Kidney epithelial cell (primary cell): ENCODE measurements at regions not wholly inside any gene's neighbourhood (a gene's known extent, or its start where the extent isn't known, plus 50 kb on each side); places are given as distances from the start of the nearest gene placed in this dataset.

Experiments
- DNase-seq: peaks from one replicate; pipeline ENCODE4 v3.0.0-alpha.2; 2010; ENCODE audit warnings: low read depth
- H3K27me3 ChIP-seq: 2 replicates; pipeline ENCODE4 v1.6.0; 2011; ENCODE audit warnings: low read length; ENCODE audit not compliant: control insufficient read depth, insufficient read depth
- H3K36me3 ChIP-seq: 2 replicates; pipeline ENCODE4 v1.5.1; 2011; ENCODE audit warnings: low read length; ENCODE audit not compliant: control insufficient read depth, insufficient read depth
- H3K4me3 ChIP-seq: 2 replicates; pipeline ENCODE4 v1.5.1; 2011; ENCODE audit warnings: low read depth, mild to moderate bottlenecking, control low read depth, low read length
- TF ChIP-seq, protein P1 (sequence below): IDR thresholded peaks from 2 replicates; pipeline ENCODE4 v1.5.1; 2011; ENCODE audit warnings: mild to moderate bottlenecking, moderate library complexity, low read length, control low read depth, inconsistent platforms; ENCODE audit not compliant: insufficient read depth, poor library complexity, severe bottlenecking

- TF ChIP-seq, protein P1, sequence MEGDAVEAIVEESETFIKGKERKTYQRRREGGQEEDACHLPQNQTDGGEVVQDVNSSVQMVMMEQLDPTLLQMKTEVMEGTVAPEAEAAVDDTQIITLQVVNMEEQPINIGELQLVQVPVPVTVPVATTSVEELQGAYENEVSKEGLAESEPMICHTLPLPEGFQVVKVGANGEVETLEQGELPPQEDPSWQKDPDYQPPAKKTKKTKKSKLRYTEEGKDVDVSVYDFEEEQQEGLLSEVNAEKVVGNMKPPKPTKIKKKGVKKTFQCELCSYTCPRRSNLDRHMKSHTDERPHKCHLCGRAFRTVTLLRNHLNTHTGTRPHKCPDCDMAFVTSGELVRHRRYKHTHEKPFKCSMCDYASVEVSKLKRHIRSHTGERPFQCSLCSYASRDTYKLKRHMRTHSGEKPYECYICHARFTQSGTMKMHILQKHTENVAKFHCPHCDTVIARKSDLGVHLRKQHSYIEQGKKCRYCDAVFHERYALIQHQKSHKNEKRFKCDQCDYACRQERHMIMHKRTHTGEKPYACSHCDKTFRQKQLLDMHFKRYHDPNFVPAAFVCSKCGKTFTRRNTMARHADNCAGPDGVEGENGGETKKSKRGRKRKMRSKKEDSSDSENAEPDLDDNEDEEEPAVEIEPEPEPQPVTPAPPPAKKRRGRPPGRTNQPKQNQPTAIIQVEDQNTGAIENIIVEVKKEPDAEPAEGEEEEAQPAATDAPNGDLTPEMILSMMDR, result no peak
- Histone ChIP-seq H3K4me3 (no peak overlapping the region), H3K27me3 (no peaks in the 10 kb centered on the region), H3K36me3 (no peaks in the 10 kb centered on the region)
- DNase-seq, result no peak
Observed at GRCh38 chr3:174598885-174599439, 260.2 kb upstream of the NAALADL2 start.

DNA sequence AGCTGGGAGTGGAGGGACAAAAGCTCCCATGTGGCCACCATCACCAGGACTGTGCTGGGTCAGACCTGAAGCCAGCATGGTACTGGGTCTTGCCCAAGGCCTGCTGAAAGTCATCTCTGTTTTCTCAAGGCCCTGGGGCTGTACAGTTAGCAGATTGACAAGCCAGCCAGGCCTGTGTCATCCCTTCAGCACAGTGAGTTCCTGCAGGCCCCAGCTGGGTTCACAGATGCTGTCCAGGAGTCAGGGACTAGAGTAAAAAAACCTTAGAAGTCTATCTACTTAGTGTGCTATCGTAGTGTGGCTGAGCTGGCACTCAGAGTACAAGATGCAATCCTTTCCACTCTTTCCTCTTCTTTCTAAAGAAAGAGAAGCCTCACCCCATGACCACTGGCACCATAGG lies 246.0 kb upstream of the NAALADL2 start:
- TF ChIP-seq, protein P1, result no peak
- Histone ChIP-seq H3K4me3 (no peak overlapping the region), H3K27me3 (no peaks in the 10 kb centered on the region), H3K36me3 (no peaks in the 10 kb centered on the region)
- no peak for DNase-seq

DNA sequence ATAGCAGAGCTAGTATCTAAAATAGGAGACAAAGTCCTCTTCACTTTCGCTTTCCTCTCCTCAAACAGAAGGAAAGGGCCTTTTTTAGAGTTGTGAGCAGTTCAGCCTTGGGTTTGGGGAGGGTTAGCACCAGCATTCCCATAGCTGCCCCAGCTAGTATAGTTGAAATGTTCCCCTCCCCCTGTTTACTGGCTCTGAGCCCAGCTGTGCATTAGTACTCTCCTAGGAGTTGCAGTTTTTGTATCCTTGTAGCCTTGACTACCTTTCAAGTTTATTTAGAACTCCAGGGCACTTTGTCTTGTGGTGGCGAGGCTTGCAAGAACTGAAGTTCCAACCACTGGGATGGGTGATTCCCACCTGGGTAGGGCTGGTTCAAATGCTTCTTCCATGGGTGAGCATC lies 245.1 kb upstream of the NAALADL2 start:
- no peaks in the 10 kb centered on the region for H3K36me3 ChIP-seq
- TF ChIP-seq, protein P1, result no peak
- no peak for DNase-seq

DNA sequence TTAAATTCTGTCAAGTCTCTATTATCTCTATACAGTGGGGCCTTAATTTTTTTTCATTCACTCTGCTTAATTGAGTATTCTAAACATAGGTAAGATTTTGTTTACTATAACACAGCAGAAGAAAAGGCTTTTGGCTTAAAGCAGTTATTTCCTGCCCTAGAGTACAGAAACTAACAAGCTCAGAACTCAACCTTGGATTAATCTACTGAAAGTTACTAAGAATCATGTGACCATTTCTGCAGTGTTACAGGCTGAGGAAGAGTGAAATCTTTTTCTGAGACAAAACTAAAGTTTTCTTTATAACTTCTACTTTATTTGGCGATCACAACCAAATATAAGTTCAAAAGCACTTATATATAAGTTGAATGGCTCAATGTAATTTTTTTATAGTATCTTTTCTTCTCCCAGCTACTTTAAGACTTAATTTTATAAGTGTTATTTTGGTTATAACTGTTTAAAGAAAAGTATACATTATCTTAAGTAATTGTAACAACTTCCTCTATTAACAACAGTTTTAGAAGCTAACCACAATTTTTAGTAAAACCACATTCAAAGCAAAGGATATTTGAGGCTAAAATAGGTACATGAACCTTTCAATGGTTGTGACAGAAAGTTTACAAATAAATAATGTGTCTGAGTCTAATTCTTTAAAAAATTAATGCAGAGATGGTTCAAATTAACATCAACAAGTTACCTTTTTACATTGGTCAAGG lies 240.6 kb upstream of the NAALADL2 start:
- H3K4me3 ChIP-seq, result no peak overlapping the region
- no peaks in the 10 kb centered on the region for H3K27me3 ChIP-seq
- TF ChIP-seq, protein P1, result no peak
- no peak for DNase-seq
- H3K36me3 ChIP-seq, result no peaks in the 10 kb centered on the region

More for the DNA sequence above, 245.1 kb upstream of the NAALADL2 start:
- H3K27me3 ChIP-seq, result no peaks in the 10 kb centered on the region
- no peak overlapping the region for H3K4me3 ChIP-seq

DNA sequence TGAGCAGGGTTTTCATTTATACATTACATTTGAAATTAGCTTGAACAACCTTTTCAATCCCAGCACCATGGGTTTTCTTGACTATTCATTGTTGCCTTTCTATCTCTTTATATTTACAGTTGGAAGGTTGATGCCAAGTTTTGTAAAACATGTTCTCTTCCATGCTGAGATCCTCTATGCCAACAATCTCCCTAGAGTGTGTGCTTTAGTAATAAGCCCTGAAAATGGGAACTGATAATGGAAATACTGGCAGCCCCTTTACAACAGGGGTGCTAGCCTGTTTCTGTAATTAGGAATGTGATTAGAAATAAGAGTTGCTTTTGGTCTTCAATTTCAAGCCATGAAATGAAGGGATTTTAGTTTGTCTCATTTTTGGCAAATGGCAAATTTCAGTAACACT lies 239.9 kb upstream of the NAALADL2 start:
- DNase-seq, result no peak
- TF ChIP-seq, protein P1, result no peak
- H3K27me3 ChIP-seq, result no peaks in the 10 kb centered on the region
- H3K4me3 ChIP-seq, result no peak overlapping the region
- H3K36me3 ChIP-seq, result no peaks in the 10 kb centered on the region

- DNase-seq, result no peak
- TF ChIP-seq, protein P1, result peak; percentile 24
- Histone ChIP-seq H3K36me3 (no peaks in the 10 kb centered on the region), H3K4me3 (no peak overlapping the region), H3K27me3 (no peaks in the 10 kb centered on the region)
Observed at GRCh38 chr3:174620138-174620537, 239.0 kb upstream of the NAALADL2 start.
